ENCODE measurements at regions not wholly inside any gene's neighbourhood (a gene's known extent, or its start where the extent isn't known, plus 50 kb on each side); places are given as distances from the start of the nearest gene placed in this dataset.

DNA sequence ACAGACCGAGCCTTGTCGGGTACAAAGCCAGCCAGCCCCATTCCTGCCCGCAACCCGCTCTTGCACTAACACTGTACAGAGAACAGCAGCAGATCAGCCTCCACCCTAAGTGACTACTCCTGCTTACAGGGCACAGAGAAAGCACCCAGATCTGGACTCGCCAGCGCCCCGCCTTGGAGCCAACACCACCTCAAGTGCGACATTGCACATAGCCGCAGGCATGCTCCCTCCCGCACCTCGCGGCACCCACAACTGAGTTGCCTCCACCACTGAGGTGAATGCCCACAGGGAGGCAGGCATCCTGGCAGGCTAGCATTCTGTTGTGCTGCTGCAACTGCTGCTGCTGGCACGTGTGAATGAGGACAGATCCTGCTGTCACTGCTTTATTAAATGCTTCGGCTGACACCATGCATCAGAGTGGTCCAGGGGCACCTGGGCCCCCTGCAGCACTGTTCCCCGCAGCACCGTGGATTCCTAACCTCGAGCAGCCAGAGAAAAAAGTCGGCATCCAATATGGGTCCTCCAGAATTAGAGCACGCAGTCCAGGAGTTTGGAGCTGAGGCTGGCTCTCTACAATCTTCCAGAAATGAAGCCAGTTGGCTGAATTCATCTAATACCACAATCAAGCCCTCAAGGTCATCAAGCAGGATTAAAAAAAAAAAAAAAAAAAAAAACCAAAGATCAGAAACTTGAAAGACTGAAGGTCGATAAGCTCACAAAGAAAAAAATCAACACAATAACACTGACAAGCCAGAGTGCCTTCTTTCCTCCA lies 352.9 kb downstream of the GASK1B start:
- WGBS, 2 donors = 90% methylated on average over 8 to 9 of the region's 20 CpGs
- no peak for DNase-seq

DNA sequence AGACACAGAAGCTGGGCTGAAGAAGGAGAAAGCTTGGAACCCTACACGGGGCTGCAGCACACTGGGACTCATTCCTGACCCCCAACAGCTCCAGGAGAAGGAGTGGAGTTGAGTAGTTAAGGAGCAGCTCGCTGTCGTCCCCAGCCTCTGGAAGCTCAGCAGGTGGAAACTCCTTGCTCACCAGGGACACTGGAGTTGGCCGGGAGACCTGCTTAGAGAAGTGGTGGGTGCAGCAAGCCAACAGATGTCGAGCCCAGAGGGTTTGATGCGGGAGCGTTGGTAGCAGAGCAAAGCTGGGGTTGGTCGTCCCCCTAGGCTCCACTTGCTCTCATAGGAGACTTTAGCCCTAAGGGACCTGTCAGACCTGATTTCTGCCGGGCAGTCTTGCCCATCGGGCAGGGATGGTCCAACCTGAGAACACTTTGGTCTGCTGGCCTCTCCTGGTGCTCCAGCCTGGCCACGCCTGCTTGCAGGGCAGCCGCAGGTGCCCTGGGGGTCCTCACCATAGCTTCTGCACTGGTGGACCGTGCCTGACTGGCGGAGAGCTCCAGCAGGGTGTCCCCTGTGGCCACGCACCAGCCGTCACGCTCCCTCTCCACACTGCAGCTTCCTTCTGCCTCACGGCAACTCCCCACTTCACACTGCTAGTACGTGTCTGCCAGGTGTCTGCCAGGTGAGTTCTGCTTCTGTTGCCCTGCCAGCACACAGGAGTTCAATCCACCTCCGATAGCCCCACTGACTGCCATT lies 353.7 kb downstream of the GASK1B start:
- Histone ChIP-seq H3K4me3 (no peak overlapping the region), H3K27me3 (no peaks in the 10 kb centered on the region), H3K36me3 (no peaks in the 10 kb centered on the region), H3K4me1 (no peaks in the 10 kb centered on the region), H3K9me3 (no peaks in the 10 kb centered on the region), H3K27ac (no peak overlapping the region)
- 83 to 90% methylated on average over 14 to 15 of the region's 20 CpGs for WGBS, 2 donors
- intact Hi-C loops (cut with DNase I) = no loop called here
- TF ChIP-seq, protein P1, sequence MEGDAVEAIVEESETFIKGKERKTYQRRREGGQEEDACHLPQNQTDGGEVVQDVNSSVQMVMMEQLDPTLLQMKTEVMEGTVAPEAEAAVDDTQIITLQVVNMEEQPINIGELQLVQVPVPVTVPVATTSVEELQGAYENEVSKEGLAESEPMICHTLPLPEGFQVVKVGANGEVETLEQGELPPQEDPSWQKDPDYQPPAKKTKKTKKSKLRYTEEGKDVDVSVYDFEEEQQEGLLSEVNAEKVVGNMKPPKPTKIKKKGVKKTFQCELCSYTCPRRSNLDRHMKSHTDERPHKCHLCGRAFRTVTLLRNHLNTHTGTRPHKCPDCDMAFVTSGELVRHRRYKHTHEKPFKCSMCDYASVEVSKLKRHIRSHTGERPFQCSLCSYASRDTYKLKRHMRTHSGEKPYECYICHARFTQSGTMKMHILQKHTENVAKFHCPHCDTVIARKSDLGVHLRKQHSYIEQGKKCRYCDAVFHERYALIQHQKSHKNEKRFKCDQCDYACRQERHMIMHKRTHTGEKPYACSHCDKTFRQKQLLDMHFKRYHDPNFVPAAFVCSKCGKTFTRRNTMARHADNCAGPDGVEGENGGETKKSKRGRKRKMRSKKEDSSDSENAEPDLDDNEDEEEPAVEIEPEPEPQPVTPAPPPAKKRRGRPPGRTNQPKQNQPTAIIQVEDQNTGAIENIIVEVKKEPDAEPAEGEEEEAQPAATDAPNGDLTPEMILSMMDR (IDR thresholded peaks at IDR 0.05) = no peak
- no peak for TF ChIP-seq POLR2A (IDR thresholded peaks at IDR 0.05)
- DNase-seq = no peak

More for the DNA sequence above, 352.9 kb downstream of the GASK1B start:
- intact Hi-C loops (cut with DNase I) = no loop called here
- Histone ChIP-seq H3K4me3 (no peak overlapping the region), H3K36me3 (no peaks in the 10 kb centered on the region), H3K27ac (no peak overlapping the region), H3K9me3 (no peaks in the 10 kb centered on the region), H3K27me3 (no peaks in the 10 kb centered on the region), H3K4me1 (no peaks in the 10 kb centered on the region)
- TF ChIP-seq POLR2A (IDR thresholded peaks at IDR 0.05) = no peak
- TF ChIP-seq, protein P1 (IDR thresholded peaks at IDR 0.05) = no peak

DNA sequence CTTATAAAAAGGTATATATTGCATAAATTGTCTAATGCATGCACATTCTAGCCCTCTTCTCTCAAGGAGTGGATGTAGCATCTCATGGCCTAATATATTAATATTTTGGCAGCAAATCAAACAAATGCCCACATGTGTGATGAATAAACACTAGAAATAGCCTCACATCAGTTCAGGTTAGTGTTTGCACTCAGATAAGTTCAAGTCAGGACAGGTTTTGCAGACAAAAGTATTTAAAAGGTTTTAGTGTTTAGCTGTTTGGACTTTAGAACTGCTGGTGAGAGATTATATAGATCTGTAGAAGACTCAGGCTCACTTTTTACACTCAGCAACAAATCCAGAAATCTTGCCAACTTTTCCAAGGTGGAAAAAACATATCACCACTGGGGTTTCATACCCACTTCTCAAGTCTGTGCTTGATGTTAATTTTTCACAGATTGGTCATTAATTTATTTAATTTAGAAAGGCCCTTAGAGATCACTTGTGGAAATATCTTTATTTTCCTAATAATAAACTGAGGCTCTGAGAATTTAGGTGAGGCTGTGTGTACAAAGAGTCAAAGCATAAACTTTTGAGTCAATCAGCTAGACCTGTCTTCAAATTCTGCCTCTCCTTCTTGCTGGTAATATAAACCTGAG lies 362.6 kb downstream of the GASK1B start:
- no peak for TF ChIP-seq POLR2A (IDR thresholded peaks at IDR 0.05)
- TF ChIP-seq, protein P1 (IDR thresholded peaks at IDR 0.05) = no peak
- H3K36me3 ChIP-seq = no peaks in the 10 kb centered on the region
- no peak overlapping the region for H3K4me3 ChIP-seq
- H3K9me3 ChIP-seq = no peaks in the 10 kb centered on the region
- no peak overlapping the region for H3K27ac ChIP-seq
- H3K27me3 ChIP-seq = no peaks in the 10 kb centered on the region
- intact Hi-C loops (cut with DNase I) = no loop called here
- no peaks in the 10 kb centered on the region for H3K4me1 ChIP-seq
- no peak for DNase-seq

DNA sequence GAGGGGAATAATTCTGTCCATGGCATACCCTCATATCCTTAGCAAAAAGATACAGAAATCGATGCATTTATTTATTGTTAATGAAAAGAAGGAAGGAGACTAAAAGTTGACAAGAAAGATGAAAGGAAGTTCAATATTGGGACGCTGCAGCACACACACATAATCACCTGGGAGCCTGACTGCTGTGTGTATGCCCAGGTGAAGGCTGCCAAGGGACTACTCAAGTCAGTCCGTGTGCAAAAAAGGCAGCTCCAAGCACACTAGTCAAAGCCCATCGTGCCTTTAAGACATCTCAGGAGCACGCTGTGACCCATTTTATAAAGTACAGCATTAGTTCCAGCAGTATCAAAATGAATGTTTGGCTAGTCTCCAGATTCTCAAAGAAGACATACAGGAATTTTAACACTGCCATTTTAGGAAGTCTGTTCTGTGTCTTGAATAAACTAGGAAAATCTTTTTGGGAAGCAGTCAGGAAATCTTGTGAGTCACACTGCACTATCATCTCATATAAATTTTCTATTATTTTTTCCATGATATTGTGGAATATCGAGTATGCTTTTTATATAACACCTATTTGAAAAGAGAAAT lies 363.9 kb downstream of the GASK1B start:
- Histone ChIP-seq H3K27ac (no peak overlapping the region), H3K4me1 (no peaks in the 10 kb centered on the region), H3K36me3 (no peaks in the 10 kb centered on the region), H3K27me3 (no peaks in the 10 kb centered on the region), H3K4me3 (no peak overlapping the region), H3K9me3 (no peaks in the 10 kb centered on the region)
- no peak for DNase-seq
- TF ChIP-seq POLR2A (IDR thresholded peaks at IDR 0.05) = no peak
- TF ChIP-seq, protein P1 (IDR thresholded peaks at IDR 0.05) = no peak
- intact Hi-C loops (cut with DNase I) = no loop called here
- 36 to 55% methylated on average over 6 of the region's 6 CpGs for WGBS, 2 donors

DNA sequence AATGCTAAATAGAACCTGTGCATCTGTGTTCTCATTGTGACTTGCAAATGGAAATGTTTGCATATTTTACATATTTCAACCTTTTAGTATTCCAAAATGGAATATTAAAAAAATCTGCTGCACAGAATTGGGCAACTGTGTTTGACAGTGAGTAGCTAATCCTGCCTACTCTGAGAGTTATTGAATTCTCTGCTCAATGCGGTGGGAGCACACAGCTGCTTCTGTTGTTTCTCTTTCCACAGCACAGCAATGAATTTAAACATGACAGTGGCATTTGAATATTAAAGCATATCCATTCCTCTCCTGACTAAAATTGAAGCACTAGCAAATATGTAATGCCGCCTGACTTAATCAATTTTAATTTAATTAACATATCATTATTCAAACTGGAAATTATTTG lies 366.6 kb downstream of the GASK1B start:
- Histone ChIP-seq H3K27me3 (no peaks in the 10 kb centered on the region), H3K36me3 (no peaks in the 10 kb centered on the region), H3K27ac (no peak overlapping the region), H3K4me1 (no peaks in the 10 kb centered on the region), H3K4me3 (no peak overlapping the region), H3K9me3 (no peaks in the 10 kb centered on the region)
- no peak for DNase-seq
- intact Hi-C loops (cut with DNase I) = no loop called here
- WGBS, 2 donors = 50% methylated on average over 2 of the region's 2 CpGs
- TF ChIP-seq POLR2A (IDR thresholded peaks at IDR 0.05) = no peak
- TF ChIP-seq, protein P1 (IDR thresholded peaks at IDR 0.05) = no peak

Data from esophagus squamous epithelium (tissue), 5 donors.